ENCODE measurements at regions not wholly inside any gene's neighbourhood (a gene's known extent, or its start where the extent isn't known, plus 50 kb on each side); places are given as distances from the start of the nearest gene placed in this dataset.

DNA sequence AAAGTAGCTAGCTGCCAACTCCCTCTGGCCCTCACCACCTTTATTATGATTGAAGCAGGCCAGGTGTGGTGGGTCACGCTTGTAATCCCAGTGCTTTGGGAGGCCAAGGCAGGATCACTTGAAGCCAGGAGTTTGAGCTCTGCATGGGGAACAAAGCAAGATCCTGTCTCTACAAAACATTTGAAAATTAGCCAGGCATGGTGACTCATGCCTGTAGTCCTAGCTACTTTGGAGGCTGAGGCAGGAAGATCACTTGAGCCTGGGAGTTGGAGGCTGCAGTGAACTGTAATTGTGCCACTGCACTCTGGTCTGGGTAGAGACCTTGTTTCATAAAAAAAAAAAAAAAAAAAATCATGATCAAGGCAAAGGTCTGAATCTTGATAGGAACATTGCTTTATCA lies 467.0 kb upstream of the DIPK2B start:
- H3K27ac ChIP-seq (ENCODE audit: poor library complexity, severe bottlenecking), result peak overlapping the region; percentile 29
- no peak overlapping the region for H3K4me3 ChIP-seq (ENCODE audit: severe bottlenecking)

DNA sequence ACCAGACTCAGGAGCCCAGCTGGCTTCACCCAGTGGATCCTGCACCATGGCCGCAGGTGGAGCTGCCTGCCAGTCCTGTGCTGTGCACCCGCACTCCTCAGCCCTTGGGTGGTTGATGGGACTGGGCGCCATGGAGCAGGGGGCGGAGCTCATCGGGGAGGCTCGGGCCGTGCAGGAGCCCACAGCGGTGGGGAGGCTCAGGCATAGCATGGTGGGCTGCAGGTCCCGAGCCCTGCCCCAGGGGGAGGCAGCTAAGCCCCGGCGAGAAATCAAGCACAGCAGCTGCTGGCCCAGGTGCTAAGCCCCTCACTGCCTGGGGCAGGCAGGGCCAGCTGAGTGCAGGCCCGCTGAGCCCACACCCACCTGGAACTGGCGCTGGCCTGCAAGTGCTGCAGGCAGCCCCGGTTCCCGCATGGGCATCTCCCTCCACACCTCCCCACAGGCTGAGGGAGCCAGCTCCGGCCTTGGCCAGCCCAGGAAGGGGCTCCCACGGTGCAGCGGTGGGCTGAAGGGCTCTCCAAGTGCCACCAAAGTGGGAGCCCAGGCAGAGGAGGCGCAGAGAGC lies 464.1 kb upstream of the DIPK2B start:
- no peak overlapping the region for H3K27ac ChIP-seq (ENCODE audit: poor library complexity, severe bottlenecking)
- ATAC-seq (ENCODE audit: low read depth), result no peak
- peaks cover 3% of the 10 kb centered on the region for H3K4me1 ChIP-seq (ENCODE audit: insufficient read depth, poor library complexity, severe bottlenecking)
- H3K36me3 ChIP-seq (ENCODE audit: low read depth), result no peaks in the 10 kb centered on the region
- DNase-seq (ENCODE audit: low spot score), result no peak
- no peaks in the 10 kb centered on the region for H3K27me3 ChIP-seq (ENCODE audit: insufficient read depth, poor library complexity, severe bottlenecking)
- H3K9me3 ChIP-seq (ENCODE audit: severe bottlenecking), result no peaks in the 10 kb centered on the region
- H3K4me3 ChIP-seq (ENCODE audit: severe bottlenecking), result no peak overlapping the region
- TF ChIP-seq, protein P1, sequence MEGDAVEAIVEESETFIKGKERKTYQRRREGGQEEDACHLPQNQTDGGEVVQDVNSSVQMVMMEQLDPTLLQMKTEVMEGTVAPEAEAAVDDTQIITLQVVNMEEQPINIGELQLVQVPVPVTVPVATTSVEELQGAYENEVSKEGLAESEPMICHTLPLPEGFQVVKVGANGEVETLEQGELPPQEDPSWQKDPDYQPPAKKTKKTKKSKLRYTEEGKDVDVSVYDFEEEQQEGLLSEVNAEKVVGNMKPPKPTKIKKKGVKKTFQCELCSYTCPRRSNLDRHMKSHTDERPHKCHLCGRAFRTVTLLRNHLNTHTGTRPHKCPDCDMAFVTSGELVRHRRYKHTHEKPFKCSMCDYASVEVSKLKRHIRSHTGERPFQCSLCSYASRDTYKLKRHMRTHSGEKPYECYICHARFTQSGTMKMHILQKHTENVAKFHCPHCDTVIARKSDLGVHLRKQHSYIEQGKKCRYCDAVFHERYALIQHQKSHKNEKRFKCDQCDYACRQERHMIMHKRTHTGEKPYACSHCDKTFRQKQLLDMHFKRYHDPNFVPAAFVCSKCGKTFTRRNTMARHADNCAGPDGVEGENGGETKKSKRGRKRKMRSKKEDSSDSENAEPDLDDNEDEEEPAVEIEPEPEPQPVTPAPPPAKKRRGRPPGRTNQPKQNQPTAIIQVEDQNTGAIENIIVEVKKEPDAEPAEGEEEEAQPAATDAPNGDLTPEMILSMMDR (IDR thresholded peaks at IDR 0.05; ENCODE audit: poor library complexity, severe bottlenecking), result no peak

More for the DNA sequence above, 467.0 kb upstream of the DIPK2B start:
- no peaks in the 10 kb centered on the region for H3K9me3 ChIP-seq (ENCODE audit: severe bottlenecking)
- no peak for ATAC-seq (ENCODE audit: low read depth)
- TF ChIP-seq, protein P1 (IDR thresholded peaks at IDR 0.05; ENCODE audit: poor library complexity, severe bottlenecking), result no peak
- peaks cover 3% of the 10 kb centered on the region for H3K4me1 ChIP-seq (ENCODE audit: insufficient read depth, poor library complexity, severe bottlenecking)
- no peaks in the 10 kb centered on the region for H3K27me3 ChIP-seq (ENCODE audit: insufficient read depth, poor library complexity, severe bottlenecking)
- no peaks in the 10 kb centered on the region for H3K36me3 ChIP-seq (ENCODE audit: low read depth)
- DNase-seq (ENCODE audit: low spot score), result no peak

DNA sequence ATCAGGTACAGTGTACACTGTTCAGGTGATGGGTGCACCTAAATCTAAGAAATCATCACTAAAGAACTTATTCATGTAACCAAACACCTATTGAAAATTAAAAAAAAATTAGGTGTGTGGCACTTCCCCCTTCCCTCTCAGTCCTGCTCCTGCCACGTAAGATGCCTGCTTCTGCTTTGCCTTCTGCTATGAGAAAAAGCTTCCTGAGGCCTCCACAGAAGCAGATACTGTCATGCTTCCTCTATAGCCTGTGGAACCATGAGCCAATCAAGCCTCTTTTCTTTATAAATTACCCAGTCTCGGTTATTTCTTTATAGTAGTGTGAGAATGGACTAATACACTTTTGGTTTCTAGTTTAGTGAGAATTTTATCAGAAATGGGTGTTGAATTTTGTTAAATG lies 459.8 kb upstream of the DIPK2B start:
- DNase-seq (ENCODE audit: low spot score) (no peak), ATAC-seq (ENCODE audit: low read depth) (no peak)
- no peaks in the 10 kb centered on the region for H3K4me1 ChIP-seq (ENCODE audit: insufficient read depth, poor library complexity, severe bottlenecking)
- no peaks in the 10 kb centered on the region for H3K36me3 ChIP-seq (ENCODE audit: low read depth)
- TF ChIP-seq, protein P1 (IDR thresholded peaks at IDR 0.05; ENCODE audit: poor library complexity, severe bottlenecking), result no peak
- H3K27me3 ChIP-seq (ENCODE audit: insufficient read depth, poor library complexity, severe bottlenecking), result no peaks in the 10 kb centered on the region
- H3K9me3 ChIP-seq (ENCODE audit: severe bottlenecking), result no peaks in the 10 kb centered on the region
- H3K27ac ChIP-seq (ENCODE audit: poor library complexity, severe bottlenecking), result no peak overlapping the region
- no peak overlapping the region for H3K4me3 ChIP-seq (ENCODE audit: severe bottlenecking)

DNA sequence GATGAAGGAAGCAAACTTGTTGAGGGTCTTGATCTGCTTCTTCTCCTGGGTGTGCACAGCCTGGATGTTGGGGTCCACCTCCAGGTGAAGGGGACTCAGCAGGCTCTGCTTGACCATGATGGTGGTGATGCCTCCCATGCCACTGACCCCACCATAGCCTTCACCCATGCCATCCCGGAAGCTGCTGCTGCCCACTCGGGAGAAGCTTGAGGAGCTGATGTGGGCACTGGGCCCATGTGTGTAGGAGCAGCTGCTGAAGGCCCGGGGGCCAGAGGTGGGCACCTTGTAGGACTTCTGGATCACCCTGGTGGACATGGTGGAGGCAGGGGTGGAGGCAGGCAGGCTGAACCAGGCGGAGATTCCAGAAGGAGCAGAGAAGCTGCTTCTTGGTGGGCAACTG lies 432.7 kb upstream of the DIPK2B start:
- Histone ChIP-seq H3K27ac (ENCODE audit: poor library complexity, severe bottlenecking) (no peak overlapping the region), H3K4me1 (ENCODE audit: insufficient read depth, poor library complexity, severe bottlenecking) (no peaks in the 10 kb centered on the region), H3K4me3 (ENCODE audit: severe bottlenecking) (no peak overlapping the region), H3K27me3 (ENCODE audit: insufficient read depth, poor library complexity, severe bottlenecking) (no peaks in the 10 kb centered on the region), H3K9me3 (ENCODE audit: severe bottlenecking) (no peaks in the 10 kb centered on the region), H3K36me3 (ENCODE audit: low read depth) (no peaks in the 10 kb centered on the region)
- ATAC-seq (ENCODE audit: low read depth) (no peak), DNase-seq (ENCODE audit: low spot score) (no peak)
- TF ChIP-seq, protein P1 (IDR thresholded peaks at IDR 0.05; ENCODE audit: poor library complexity, severe bottlenecking), result no peak

DNA sequence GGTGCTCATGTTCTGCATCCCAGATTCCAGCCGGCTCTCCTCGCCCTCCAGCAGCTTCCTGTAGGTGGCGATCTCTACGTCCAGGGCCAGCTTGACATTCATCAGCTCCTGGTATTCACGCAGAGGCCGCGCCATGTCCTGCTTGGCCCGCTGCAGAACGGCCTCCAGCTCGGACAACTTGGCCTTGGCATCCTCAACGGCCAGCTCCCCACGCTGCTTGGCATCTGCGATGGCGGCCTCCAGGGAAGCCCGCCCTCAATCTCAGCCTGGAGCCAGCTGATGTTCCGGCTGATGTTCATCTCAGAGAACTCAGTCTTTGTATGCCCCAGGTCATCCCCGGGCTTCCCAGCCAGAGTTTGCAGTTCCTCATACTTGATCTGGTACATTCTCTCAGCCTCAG lies 431.8 kb upstream of the DIPK2B start:
- no peaks in the 10 kb centered on the region for H3K36me3 ChIP-seq (ENCODE audit: low read depth)
- no peaks in the 10 kb centered on the region for H3K4me1 ChIP-seq (ENCODE audit: insufficient read depth, poor library complexity, severe bottlenecking)
- H3K4me3 ChIP-seq (ENCODE audit: severe bottlenecking), result no peak overlapping the region
- H3K27ac ChIP-seq (ENCODE audit: poor library complexity, severe bottlenecking), result no peak overlapping the region
- no peaks in the 10 kb centered on the region for H3K27me3 ChIP-seq (ENCODE audit: insufficient read depth, poor library complexity, severe bottlenecking)
- no peak for DNase-seq (ENCODE audit: low spot score)
- TF ChIP-seq, protein P1 (IDR thresholded peaks at IDR 0.05; ENCODE audit: poor library complexity, severe bottlenecking), result no peak
- no peaks in the 10 kb centered on the region for H3K9me3 ChIP-seq (ENCODE audit: severe bottlenecking)
- ATAC-seq (ENCODE audit: low read depth), result no peak

All from RWPE2 (cell line).